ENCODE measurements at regions not wholly inside any gene's neighbourhood (a gene's known extent, or its start where the extent isn't known, plus 50 kb on each side); places are given as distances from the start of the nearest gene placed in this dataset.
"Not testable (repeated sequence)": the region's sequence is repeated elsewhere in the genome, so short reads cannot be mapped to it uniquely, and the experiment has no call there.

- in situ Hi-C loops (cut with HindIII; ENCODE audit: low pct_unique_long_range_greater_than_20kb, low sequenced_read_pairs) = no loop called here
- DNase-seq (ENCODE audit: low read depth) = peak; percentile 44
These were observed 449.6 kb upstream of the POU3F2 start for GRCh38 chr6:98384801-98385200.

GRCh38 chr6:98395610-98396166 is 438.7 kb upstream of the POU3F2 start:
- in situ Hi-C loops (cut with HindIII; ENCODE audit: low pct_unique_long_range_greater_than_20kb, low sequenced_read_pairs) = no loop called here
- no peak for DNase-seq (ENCODE audit: low read depth)

- DNase-seq (ENCODE audit: low read depth) = no peak
- in situ Hi-C loops (cut with HindIII; ENCODE audit: low pct_unique_long_range_greater_than_20kb, low sequenced_read_pairs) = no loop called here
These were observed 418.3 kb upstream of the POU3F2 start for GRCh38 chr6:98416027-98416426.

- DNase-seq (ENCODE audit: low read depth); in situ Hi-C loops (cut with HindIII; ENCODE audit: low pct_unique_long_range_greater_than_20kb, low sequenced_read_pairs): not testable (repeated sequence)
These were observed 417.7 kb upstream of the POU3F2 start for GRCh38 chr6:98416497-98417158.

GRCh38 chr6:98433325-98434056 is 400.9 kb upstream of the POU3F2 start:
- DNase-seq (ENCODE audit: low read depth) = no peak
- in situ Hi-C loops (cut with HindIII; ENCODE audit: low pct_unique_long_range_greater_than_20kb, low sequenced_read_pairs) = no loop called here

GRCh38 chr6:98443633-98444032 is 390.7 kb upstream of the POU3F2 start:
- DNase-seq (ENCODE audit: low read depth) = no peak
- in situ Hi-C loops (cut with HindIII; ENCODE audit: low pct_unique_long_range_greater_than_20kb, low sequenced_read_pairs) = no loop called here

- DNase-seq (ENCODE audit: low read depth) = no peak
- in situ Hi-C loops (cut with HindIII; ENCODE audit: low pct_unique_long_range_greater_than_20kb, low sequenced_read_pairs) = no loop called here
These were observed 381.7 kb upstream of the POU3F2 start for GRCh38 chr6:98452685-98453084.

- DNase-seq (ENCODE audit: low read depth) = no peak
- in situ Hi-C loops (cut with HindIII; ENCODE audit: low pct_unique_long_range_greater_than_20kb, low sequenced_read_pairs) = no loop called here
These were observed 379.5 kb upstream of the POU3F2 start for GRCh38 chr6:98454809-98455322.

GRCh38 chr6:98458708-98459107 is 375.7 kb upstream of the POU3F2 start:
- in situ Hi-C loops (cut with HindIII; ENCODE audit: low pct_unique_long_range_greater_than_20kb, low sequenced_read_pairs) = no loop called here
- DNase-seq (ENCODE audit: low read depth) = no peak

- no peak for DNase-seq (ENCODE audit: low read depth)
- in situ Hi-C loops (cut with HindIII; ENCODE audit: low pct_unique_long_range_greater_than_20kb, low sequenced_read_pairs) = no loop called here
These were observed 371.1 kb upstream of the POU3F2 start for GRCh38 chr6:98463038-98464000.

GRCh38 chr6:98467091-98467490 is 367.3 kb upstream of the POU3F2 start:
- in situ Hi-C loops (cut with HindIII; ENCODE audit: low pct_unique_long_range_greater_than_20kb, low sequenced_read_pairs) = no loop called here

GRCh38 chr6:98467902-98468301 is 366.5 kb upstream of the POU3F2 start:
- no peak for DNase-seq (ENCODE audit: low read depth)
- in situ Hi-C loops (cut with HindIII; ENCODE audit: low pct_unique_long_range_greater_than_20kb, low sequenced_read_pairs) = no loop called here

More at GRCh38 chr6:98467091-98467490, 367.3 kb upstream of the POU3F2 start:
- DNase-seq (ENCODE audit: low read depth) = no peak

- no peak for DNase-seq (ENCODE audit: low read depth)
- in situ Hi-C loops (cut with HindIII; ENCODE audit: low pct_unique_long_range_greater_than_20kb, low sequenced_read_pairs) = no loop called here
These were observed 365.2 kb upstream of the POU3F2 start for GRCh38 chr6:98469141-98469540.

- no peak for DNase-seq (ENCODE audit: low read depth)
- in situ Hi-C loops (cut with HindIII; ENCODE audit: low pct_unique_long_range_greater_than_20kb, low sequenced_read_pairs) = no loop called here
These were observed 363.6 kb upstream of the POU3F2 start for GRCh38 chr6:98470821-98471220.

GRCh38 chr6:98471444-98471843 is 362.9 kb upstream of the POU3F2 start:
- in situ Hi-C loops (cut with HindIII; ENCODE audit: low pct_unique_long_range_greater_than_20kb, low sequenced_read_pairs) = no loop called here
- no peak for DNase-seq (ENCODE audit: low read depth)

GRCh38 chr6:98477231-98477630 is 357.1 kb upstream of the POU3F2 start:
- in situ Hi-C loops (cut with HindIII; ENCODE audit: low pct_unique_long_range_greater_than_20kb, low sequenced_read_pairs) = no loop called here

GRCh38 chr6:98484696-98485095 is 349.7 kb upstream of the POU3F2 start:
- in situ Hi-C loops (cut with HindIII; ENCODE audit: low pct_unique_long_range_greater_than_20kb, low sequenced_read_pairs) = no loop called here

More at GRCh38 chr6:98477231-98477630, 357.1 kb upstream of the POU3F2 start:
- no peak for DNase-seq (ENCODE audit: low read depth)

GRCh38 chr6:98485593-98485992 is 348.8 kb upstream of the POU3F2 start:
- no peak for DNase-seq (ENCODE audit: low read depth)
- in situ Hi-C loops (cut with HindIII; ENCODE audit: low pct_unique_long_range_greater_than_20kb, low sequenced_read_pairs) = no loop called here

More at GRCh38 chr6:98484696-98485095, 349.7 kb upstream of the POU3F2 start:
- DNase-seq (ENCODE audit: low read depth) = no peak
